Brain microvascular endothelial cell (primary cell): ENCODE measurements at regions not wholly inside any gene's neighbourhood (a gene's known extent, or its start where the extent isn't known, plus 50 kb on each side); places are given as distances from the start of the nearest gene placed in this dataset.
A peak's percentile ranks its signal among the peaks of the same experiment; 100 is the strongest.
"Not testable (repeated sequence)": the region's sequence is repeated elsewhere in the genome, so short reads cannot be mapped to it uniquely, and the experiment has no call there.

Source experiments
- DNase-seq: peaks from one replicate; pipeline ENCODE4 v3.0.0-alpha.2; 2020
- H3K27ac ChIP-seq: fragments of 250-450 bp; sonication (Bioruptor Pico); 2 replicates; pipeline ENCODE4 v1.5.1; 2020; ENCODE audit warnings: mild to moderate bottlenecking, moderate library complexity
- H3K27me3 ChIP-seq: fragments of 250-450 bp; sonication (Bioruptor Pico); replicated peaks from 2 replicates; pipeline ENCODE4 v1.5.1; 2020; ENCODE audit warnings: mild to moderate bottlenecking
- H3K36me3 ChIP-seq: fragments of 250-450 bp; sonication (Bioruptor Pico); replicated peaks from 2 replicates; pipeline ENCODE4 v1.5.1; 2020; ENCODE audit warnings: mild to moderate bottlenecking
- H3K4me3 ChIP-seq: 2 replicates; pipeline ENCODE4 v1.5.1; 2011; ENCODE audit warnings: low read depth, mild to moderate bottlenecking, control low read depth, low read length, moderate library complexity
- in situ Hi-C: cut with HindIII; loops from 2 replicates; pipeline ENCODE4 v1.10.0; 2017; ENCODE audit warnings: low sequenced_read_pairs, low pct_ligation_motif_present
- TF ChIP-seq, protein P1 (sequence below): IDR thresholded peaks from 2 replicates; pipeline ENCODE4 v1.5.1; 2011; ENCODE audit warnings: low read depth, mild to moderate bottlenecking, moderate library complexity, low read length, control low read depth, inconsistent platforms; ENCODE audit errors: missing control alignments

DNA sequence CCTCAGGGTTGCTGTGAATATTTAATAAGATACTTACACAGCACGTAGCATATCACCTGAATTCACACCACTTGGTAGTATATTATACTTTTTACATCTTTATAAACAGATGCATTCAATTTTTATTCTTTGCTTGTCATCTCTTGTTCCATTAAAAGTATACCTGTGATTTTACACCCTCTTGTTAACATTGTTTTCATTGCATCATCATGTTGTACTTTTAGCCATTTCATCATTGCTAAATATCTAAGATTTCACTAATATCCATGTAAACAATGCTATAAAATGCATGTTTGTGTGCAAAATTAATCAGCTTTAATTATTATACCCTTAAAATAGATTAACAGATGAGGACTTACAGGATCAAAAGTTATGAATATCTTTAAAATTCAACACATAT lies 155.3 kb downstream of the MEX3B start:
- no peaks in the 10 kb centered on the region for H3K36me3 ChIP-seq
- no peaks in the 10 kb centered on the region for H3K27me3 ChIP-seq
- no peak overlapping the region for H3K4me3 ChIP-seq
- no peak overlapping the region for H3K27ac ChIP-seq
- in situ Hi-C loops = no loop called here
- TF ChIP-seq, protein P1, sequence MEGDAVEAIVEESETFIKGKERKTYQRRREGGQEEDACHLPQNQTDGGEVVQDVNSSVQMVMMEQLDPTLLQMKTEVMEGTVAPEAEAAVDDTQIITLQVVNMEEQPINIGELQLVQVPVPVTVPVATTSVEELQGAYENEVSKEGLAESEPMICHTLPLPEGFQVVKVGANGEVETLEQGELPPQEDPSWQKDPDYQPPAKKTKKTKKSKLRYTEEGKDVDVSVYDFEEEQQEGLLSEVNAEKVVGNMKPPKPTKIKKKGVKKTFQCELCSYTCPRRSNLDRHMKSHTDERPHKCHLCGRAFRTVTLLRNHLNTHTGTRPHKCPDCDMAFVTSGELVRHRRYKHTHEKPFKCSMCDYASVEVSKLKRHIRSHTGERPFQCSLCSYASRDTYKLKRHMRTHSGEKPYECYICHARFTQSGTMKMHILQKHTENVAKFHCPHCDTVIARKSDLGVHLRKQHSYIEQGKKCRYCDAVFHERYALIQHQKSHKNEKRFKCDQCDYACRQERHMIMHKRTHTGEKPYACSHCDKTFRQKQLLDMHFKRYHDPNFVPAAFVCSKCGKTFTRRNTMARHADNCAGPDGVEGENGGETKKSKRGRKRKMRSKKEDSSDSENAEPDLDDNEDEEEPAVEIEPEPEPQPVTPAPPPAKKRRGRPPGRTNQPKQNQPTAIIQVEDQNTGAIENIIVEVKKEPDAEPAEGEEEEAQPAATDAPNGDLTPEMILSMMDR = no peak
- no peak for DNase-seq

- no peak for DNase-seq
- Histone ChIP-seq H3K36me3 (no peaks in the 10 kb centered on the region), H3K27ac (no peak overlapping the region), H3K4me3 (no peak overlapping the region), H3K27me3 (no peaks in the 10 kb centered on the region)
- TF ChIP-seq, protein P1 = no peak
- in situ Hi-C loops = no loop called here
Measured at GRCh38 chr15:81889485-81889881, 156.3 kb downstream of the MEX3B start.

GRCh38 chr15:81888748-81889484 lies 156.9 kb downstream of the MEX3B start:
- no peak overlapping the region for H3K4me3 ChIP-seq
- TF ChIP-seq, protein P1 = no peak
- H3K27ac ChIP-seq = no peak overlapping the region
- in situ Hi-C loops = no loop called here
- H3K36me3 ChIP-seq = no peaks in the 10 kb centered on the region
- DNase-seq = peak; percentile 38
- H3K27me3 ChIP-seq = no peaks in the 10 kb centered on the region

- no peaks in the 10 kb centered on the region for H3K27me3 ChIP-seq
- peak; percentile 73 for DNase-seq
- TF ChIP-seq, protein P1 = no peak
- in situ Hi-C loops = no loop called here
- no peaks in the 10 kb centered on the region for H3K36me3 ChIP-seq
- peak overlapping the region; percentile 68 for H3K27ac ChIP-seq
- H3K4me3 ChIP-seq = no peak overlapping the region
Measured at GRCh38 chr15:81887912-81888311, 157.9 kb downstream of the MEX3B start.

DNA sequence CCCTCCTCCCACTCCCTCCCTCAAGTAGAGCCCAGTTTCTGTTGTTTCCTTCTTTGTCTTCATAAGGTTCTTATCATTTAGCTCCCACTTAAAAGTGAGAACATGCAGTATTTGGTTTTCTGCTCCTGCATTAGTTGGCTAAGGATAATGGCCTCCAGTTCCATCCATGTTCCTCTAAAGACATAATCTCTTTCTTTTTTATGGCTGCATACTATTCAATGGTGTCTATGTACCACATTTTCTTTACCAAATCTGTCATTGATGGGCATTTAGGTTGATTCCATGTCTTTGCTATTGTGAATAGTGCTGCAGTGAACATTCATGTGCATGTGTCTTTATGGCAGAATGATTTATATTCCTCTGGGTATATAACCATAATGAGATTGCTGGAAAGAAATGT lies 158.6 kb downstream of the MEX3B start:
- DNase-seq, H3K36me3 ChIP-seq, in situ Hi-C loops, H3K4me3 ChIP-seq, H3K27me3 ChIP-seq: not testable (repeated sequence)
- H3K27ac ChIP-seq = peak overlapping the region; percentile 68

DNA sequence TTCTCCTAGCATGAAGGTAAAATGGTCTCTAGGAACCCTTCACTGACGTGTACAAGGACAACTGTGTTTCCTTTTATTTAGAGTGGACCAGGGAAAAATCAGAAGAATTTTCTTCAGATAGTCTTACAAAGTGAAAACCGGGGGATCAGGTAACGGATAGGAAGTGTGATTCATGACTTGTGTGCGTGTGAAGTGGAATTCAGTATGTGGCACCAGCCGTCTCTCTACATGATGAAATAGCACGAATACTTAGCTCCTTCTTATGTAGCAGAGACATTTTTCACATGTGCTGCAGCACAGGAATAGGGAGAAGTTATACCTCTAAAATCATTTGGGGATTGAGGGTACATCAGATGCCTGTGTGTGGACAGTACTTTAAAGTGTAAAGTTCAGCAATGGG lies 159.2 kb downstream of the MEX3B start:
- DNase-seq = peak; percentile 86
- Histone ChIP-seq H3K27ac (peak overlapping the region; percentile 68), H3K27me3 (no peaks in the 10 kb centered on the region), H3K4me3 (no peak overlapping the region), H3K36me3 (no peaks in the 10 kb centered on the region)
- in situ Hi-C loops = no loop called here
- TF ChIP-seq, protein P1 = no peak
